ENCODE measurements at regions not wholly inside any gene's neighbourhood (a gene's known extent, or its start where the extent isn't known, plus 50 kb on each side); places are given as distances from the start of the nearest gene placed in this dataset.

DNA sequence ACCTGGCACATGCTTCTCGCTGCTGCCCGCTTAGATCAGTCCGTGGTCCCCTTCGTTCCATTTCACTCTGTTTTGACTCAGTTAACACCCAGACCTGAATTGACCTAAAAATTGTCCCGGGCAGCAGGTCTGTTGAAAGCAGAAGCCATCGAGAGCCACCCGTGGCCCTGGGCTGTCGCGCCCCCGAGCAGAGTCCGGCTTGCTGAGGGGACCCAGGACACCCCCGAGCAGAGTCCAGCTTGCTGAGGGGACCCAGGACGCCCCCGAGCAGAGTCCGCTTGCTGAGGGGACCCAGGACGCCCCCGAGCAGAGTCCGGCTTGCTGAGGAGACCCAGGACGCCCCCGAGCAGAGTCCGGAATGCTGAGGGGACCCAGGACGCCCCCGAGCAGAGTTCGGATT is 50.2 kb upstream of the GALNT9 start:
- TF ChIP-seq, protein P1, sequence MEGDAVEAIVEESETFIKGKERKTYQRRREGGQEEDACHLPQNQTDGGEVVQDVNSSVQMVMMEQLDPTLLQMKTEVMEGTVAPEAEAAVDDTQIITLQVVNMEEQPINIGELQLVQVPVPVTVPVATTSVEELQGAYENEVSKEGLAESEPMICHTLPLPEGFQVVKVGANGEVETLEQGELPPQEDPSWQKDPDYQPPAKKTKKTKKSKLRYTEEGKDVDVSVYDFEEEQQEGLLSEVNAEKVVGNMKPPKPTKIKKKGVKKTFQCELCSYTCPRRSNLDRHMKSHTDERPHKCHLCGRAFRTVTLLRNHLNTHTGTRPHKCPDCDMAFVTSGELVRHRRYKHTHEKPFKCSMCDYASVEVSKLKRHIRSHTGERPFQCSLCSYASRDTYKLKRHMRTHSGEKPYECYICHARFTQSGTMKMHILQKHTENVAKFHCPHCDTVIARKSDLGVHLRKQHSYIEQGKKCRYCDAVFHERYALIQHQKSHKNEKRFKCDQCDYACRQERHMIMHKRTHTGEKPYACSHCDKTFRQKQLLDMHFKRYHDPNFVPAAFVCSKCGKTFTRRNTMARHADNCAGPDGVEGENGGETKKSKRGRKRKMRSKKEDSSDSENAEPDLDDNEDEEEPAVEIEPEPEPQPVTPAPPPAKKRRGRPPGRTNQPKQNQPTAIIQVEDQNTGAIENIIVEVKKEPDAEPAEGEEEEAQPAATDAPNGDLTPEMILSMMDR (conservative IDR thresholded peaks at IDR 0.05; ENCODE audit: low read length): no peak
- no peak for TF ChIP-seq EZH2phosphoT487 (IDR thresholded peaks at IDR 0.05; ENCODE audit: borderline replicate concordance)
